KG1 (cell line): ENCODE measurements at regions not wholly inside any gene's neighbourhood (a gene's known extent, or its start where the extent isn't known, plus 50 kb on each side); places are given as distances from the start of the nearest gene placed in this dataset.

ENCODE experiments used
- DNase-seq: peaks from one replicate; lab custom pipeline; 2025; lab: John Stamatoyannopoulos, UW

DNA sequence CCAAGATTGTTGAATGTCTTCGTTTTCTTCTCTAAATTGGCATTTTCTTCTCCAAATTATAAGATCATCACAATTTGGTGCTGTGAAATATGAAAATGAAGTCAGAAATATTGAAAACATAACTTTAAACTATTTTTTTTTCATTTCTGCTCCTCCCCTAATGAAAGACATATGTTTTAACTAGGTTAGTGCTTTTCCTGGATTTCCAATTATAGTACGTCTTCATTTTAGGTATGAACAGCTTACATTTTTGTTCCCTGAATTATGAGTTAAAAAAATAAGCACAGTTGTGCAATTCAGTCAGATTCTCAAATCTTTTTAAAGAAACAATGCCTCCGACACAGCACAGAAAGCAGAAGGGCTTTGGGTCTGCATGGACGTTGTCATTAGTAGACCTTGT, 83.5 kb upstream of the CFAP20DC start:
- no peak for DNase-seq

DNA sequence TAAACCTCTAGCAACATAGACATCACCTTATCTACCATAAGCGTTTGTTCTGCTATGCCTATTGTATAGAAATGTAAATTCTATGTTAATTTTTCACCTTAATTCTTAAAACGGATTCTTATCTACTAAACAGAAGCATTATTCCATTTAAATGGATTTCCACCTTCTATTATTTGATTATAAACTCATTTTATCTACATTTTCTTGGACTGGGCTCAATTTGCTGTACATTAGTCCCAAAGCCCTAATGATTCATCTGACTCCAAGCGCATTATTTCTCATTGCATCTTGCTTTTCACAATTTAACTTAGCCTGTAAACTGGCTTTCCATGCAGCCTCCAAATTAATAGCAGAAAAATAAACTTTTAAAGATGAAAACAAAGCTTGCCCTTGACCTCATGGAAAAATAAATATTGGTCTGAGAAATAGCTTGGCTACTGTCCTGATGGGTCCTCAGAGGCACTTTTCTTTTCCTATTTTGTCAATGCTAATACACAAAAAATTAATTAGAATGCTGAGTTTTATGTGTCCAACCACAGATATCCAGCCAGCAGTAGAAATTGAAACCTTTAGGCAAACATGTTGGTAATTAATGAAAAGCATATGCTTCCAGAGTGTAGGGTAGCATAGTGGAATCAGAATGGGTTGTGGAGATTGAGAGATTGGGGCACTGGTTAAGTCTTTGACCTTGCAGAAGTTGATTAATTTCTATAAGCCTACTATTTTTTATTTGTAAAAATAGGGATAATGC, 81.4 kb upstream of the CFAP20DC start:
- DNase-seq, result no peak

DNA sequence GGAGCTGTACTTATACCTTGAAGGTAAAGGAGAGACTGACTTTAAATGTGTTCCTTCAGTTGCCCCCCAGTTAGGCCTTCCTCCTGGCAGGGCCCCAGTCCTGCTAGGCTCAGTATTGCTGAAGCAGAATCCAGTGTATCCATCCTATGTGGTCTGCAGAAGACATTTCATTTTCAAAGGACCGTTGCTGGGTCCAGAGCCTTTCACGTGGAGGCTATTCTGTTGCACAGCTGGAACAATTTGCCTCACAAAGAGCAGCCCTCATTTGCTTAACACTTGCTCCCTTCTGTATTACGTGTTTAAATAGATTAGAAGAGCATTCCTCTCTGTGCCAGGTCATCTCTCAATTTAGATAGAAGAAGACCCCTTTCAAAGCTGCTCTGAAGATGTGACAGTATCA, 78.9 kb upstream of the CFAP20DC start:
- DNase-seq, result no peak

DNA sequence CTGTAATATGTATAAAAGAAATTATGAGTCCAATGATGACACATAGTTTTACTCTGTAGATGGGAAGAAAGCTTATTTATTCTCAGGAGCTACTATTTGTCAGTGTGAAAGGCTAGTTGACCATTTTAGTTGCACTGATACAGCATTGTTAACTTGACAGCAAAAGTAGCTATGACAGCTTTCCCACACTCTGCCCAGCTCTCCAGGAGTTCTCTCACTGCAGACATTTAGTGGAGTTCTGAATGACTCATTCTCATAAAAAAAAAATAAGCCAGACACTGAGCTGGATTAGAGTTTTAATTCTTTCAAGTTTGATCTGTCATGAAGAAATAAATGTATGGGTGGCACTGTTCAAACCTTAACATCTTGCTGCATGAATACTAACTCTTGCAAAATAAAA, 77.2 kb upstream of the CFAP20DC start:
- no peak for DNase-seq

DNA sequence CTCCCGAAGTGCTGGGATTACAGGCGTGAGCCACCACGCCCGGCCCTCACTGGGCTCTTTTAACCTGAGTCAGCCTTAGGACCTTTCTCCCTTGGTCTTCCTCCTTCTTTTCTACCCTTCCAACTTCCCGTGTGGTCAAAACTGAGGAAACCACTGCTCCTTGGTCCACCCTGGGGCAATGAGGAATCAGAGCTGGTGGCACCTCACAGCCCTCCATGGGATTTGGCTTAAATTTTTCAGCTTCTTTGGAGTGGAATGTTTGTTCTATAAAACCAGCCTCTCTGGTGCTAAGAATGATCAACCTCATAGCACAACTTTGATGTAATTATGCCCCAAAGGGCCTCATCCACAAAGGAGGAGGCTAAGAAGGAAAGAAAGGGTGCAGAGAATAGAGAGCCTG, 76.6 kb upstream of the CFAP20DC start:
- DNase-seq, result no peak

DNA sequence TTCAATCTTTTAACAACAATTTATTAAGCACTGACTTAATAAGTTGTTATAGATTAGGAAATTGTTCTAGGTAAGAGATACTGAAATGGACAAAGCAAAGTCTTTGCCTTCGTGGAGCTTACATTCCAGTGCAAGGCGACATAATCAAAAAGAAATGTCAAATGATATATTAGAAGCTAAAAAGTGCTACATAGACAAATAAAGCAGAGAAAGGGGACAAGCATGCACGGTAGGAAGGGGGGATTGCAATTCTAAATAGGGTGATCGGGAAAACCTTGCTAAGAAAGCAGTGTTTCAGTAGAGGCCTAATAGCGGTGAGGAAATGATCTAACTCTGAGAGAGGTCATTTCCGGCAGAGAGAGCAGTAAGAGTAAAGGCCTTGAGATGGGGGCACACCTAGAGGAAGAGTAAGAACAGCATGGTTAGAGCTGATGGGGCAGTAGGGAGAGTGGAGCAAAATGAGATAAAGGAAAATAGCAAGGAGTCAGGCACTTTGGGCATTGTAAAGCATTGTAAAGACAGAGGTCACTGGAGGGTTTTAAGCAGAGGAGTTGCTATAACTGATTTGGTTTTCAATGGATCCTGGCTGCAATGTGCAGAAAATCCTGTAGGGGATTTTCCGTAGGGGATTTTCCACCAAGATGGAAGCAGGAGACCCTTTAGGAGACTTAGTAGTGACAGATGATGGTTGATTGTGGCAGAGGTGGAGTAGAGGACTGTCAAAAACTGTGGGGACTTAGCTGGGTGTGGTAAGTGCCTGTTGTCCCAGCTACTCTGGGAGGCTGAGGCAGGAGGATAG, 71.7 kb upstream of the CFAP20DC start:
- no peak for DNase-seq

DNA sequence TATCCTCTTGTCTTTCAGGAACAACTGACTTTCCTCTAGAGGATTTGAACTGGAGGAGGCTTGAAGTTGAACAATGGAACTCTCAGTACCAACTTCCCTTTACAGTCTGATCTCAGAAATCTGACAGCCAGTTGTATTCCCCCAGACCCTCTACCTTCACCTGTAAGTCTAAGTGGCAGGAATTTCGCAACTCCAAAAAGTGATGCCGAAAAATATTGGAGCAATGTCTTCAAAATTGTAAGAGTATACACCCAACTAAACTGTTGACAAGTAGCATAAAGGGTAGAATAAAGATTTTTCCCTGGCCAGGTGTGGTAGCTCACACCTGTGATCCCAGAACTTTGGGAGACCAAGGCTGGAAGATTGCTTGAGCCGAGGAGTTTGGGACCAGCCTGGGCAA, 69.1 kb upstream of the CFAP20DC start:
- no peak for DNase-seq

DNA sequence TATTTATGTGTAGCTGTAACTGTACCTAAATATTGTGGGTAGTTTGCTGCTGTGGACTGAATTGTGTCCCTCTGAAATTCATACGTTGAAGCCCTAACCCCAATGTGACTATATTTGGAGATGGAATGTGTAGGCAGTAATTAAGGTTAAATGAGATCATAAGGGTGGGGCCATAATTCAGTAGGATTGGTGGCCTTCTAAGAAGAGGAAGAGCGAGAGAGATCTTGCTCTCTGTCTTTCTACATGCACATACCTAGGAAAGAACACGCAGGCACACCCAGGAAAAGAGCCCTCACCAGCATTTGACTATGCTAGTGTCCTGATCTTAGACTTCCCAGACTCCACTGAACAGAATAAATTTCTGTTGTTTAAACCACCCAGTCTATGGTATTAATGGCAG, 67.6 kb upstream of the CFAP20DC start:
- no peak for DNase-seq

DNA sequence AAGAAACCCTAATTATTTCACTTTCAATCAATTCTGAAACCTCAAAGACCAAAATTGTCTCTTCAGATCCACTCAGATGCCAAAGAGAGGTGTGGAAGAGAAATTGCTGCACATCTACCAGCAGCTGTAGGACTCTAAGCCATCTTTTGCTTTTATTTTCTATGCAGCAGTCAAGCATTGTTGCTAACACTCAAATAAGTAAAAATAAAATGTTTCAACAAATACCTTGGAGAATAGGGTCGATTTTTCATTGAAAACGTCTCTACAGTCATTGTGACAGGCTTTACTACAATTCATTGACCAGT, 66.4 kb upstream of the CFAP20DC start:
- no peak for DNase-seq

DNA sequence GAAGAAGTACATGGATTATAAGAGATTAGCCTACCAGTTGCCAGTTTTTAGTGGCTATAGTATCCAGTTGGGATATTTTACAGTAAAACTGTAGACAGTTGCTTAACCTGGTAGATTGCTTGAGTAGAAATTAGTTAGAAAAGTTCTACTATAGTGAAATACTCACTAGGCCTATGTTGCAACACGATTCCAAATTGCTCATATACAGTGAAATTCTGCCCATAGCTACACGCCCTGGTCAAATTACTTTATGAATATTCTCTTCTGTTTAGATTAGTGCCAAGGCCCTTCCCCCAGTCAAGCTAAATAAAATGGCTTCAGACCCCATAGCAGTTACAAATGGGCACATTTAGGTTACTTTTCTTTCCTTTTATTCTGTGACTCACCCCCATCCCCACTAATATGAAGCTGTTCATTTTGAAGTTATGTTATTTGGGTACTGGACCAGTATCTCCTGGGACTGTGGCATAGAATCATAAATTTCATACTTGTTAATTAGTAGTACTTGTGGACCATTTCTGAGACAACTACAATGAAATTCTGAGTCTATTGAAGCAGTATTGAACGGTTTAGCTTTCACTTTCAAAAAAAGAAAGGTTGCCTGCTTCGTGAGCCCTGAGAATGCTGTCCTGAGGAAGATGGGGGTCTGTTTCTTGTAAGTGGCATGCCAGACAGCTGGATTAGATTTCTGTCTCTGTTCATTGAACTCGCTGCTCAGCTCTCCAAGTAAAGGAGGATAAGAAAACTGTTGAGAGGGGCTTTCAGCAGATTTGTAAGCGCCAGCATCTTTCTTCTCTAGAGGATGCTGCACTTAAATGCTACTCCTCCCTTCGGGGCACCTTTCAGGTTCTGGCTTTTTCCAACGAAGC, 65.8 kb upstream of the CFAP20DC start:
- no peak for DNase-seq

DNA sequence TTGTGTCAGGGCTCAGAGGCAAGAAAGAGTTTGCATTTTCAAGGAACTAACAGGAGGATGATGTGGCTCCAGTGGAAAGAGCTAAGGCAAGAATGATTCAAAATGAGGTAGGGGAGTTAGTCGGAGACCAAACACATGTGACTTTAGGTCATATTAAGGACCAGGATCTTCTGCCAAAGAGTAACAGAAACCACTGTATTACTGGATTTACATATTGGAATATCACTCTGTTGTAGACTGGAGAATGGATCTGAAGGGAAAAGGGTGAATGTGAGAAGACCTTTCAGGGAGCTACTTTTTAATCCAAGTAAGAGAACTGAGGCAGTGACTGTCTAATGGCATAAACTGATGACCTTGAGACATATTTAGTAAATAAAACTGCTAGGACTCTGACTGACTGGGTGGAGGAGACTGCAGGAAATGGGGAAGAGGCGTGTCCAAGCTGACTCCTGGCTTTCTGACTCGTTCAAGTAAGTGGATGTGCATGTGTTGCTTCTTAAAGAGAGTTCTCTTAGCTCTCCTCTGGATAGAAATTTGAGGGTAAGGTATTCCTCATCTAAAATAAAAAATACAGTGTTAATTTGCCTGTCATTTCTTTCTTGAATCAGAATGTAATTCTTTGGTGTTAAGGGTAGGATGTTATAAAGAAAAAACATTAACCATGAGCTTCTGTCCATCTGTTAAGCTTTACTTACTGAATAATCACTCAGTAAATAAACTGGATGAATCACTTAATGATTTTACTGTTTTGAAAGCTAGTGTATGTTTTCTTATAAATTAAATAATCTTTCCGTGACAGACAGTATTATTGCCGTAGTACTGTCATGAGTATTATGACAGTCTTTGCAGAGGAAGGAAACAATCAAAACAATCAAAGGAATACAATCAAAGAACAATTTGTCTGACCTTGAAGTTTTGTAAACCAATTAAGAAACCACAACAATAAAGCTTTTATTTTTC, 58.3 kb upstream of the CFAP20DC start:
- no peak for DNase-seq

DNA sequence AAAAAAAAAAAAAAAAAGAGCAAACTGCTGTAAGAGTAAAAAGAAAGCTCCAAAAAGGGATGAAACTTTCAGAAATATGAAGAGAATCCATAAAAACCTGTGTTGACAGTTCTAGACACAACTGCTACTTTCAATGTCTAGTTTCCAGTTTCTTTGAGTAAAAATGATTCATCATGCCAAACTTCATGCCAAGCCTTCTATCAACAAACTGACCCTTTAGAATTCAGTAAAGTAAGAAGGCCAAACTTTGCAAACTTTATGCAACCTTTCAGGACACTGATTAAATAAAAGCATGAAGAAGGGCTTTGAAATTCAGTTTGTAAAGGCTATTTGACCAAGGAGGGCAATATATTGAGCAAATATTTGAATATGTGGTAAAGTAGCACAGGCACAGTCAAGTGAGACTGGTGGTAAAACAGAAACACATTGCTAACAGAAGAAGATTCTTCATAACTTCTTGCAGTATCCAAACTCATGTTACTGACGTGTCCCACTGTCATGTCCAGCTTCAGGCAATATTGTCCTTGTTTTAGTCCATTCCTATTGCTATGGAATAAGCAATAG, 56.3 kb upstream of the CFAP20DC start:
- no peak for DNase-seq

DNA sequence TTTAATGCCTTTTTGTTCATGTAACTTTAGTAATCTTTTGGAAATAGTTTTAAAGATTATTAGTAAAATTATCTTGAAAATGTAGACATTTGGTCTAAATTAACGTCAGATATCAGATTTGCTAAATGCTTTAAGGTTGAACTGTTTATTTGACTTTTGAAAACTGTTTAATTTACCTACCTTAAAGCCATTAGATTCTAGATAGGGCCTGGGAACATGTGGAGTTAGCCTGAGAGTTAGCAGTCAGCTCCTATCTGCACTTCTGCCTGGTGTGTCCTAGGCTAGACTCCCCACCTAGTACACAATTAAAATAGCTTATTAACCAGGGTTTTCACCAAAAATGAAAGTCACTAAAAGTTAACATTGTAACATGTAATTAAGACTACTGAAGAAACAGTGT, 53.7 kb upstream of the CFAP20DC start:
- no peak for DNase-seq

DNA sequence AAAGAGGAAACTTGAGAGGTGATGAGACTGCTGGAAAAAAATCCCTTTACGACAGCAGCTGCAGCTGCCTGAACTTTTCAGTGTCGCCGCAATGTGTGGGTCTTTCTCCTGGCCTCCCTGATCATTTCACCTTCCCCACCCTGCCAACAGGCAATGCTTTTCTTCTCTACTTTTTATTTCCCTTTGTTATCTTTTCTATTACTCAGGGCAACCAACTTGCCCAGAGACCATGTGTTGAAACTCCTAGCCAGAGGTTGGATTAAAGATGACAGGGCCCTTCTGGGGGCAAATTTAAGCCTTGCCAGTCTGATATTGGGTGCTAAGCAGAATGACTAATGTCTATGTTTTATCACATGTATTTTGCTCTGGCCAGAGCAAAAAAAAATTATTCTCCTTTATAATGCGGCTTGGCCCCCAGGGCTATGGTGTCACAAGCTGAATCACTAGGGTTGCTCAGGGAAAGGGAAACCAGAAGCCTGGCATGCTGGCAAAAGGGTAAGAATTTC, 51.5 kb upstream of the CFAP20DC start:
- DNase-seq, result no peak
